Activated CD4-positive, alpha-beta T cell treated with anti-CD3 and anti-CD28 coated beads, Interleukin-2, Interleukin-6, amounts not matched to agents 100 ng/mL and 50 ng/mL, durations not matched to agents 16 hours and 8 hours (primary cell): ENCODE measurements at regions not wholly inside any gene's neighbourhood (a gene's known extent, or its start where the extent isn't known, plus 50 kb on each side); places are given as distances from the start of the nearest gene placed in this dataset.
"Not testable (repeated sequence)": the region's sequence is repeated elsewhere in the genome, so short reads cannot be mapped to it uniquely, and the experiment has no call there.

Source experiments
- DNase-seq: peaks from one replicate; pipeline ENCODE4 v3.0.0-alpha.2; 2020

DNA sequence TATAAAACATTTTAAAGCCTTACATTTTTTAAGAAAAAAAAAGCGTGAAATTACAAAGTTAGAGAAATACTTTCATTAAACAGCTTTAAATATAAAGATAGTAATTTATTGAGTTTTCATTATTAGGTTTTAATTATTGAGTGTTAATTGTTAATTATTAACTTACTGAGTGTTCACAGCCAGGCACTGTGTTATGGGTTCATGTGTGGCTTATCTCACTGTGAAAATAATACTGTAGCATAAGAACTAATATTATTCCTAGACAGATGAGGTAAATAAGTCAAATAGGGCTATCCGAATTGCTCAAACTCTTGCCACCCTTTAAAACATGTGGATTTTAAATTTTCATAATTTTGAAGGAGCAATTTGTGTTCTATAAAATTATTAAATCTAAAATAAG, 956.1 kb upstream of the PCDH20 start:
- no peak for DNase-seq

DNA sequence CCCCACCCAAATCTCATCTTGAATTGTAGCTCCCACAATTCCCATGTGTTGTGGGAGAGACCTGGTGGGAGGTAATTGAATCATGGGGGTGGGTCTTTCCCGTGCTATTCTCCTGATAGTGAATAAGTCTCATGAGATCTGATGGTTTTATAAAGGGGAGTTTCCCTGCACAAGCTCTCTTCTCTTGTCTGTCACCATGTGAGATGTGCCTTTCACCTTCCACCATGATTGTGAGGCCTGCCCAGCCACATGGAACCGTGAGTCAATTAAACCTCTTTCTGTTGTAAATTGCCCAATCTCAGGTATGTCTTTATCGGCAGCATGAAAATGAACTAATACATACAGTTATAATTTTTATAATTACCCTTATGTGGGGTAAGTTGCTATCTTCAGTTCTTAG, 952.3 kb upstream of the PCDH20 start:
- DNase-seq, result not testable (repeated sequence)

DNA sequence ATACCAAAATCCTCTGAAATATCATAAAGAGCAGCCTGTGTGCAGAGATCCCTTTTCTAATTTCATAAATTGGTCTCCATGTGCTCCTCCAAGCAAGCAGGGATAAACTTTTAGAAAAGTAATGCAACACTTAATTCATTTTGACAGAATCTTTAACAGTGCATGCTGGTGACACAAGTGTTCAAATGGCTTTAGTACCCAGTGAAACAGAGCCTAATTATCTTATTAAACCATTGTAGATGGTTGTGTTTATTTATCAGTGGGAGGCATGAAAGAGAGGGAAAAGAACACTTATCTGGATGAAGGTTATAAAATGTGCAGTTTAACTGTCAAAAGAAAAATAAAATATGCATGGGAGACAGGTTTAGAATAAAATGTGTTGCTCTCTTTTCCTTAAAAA, 945.0 kb upstream of the PCDH20 start:
- no peak for DNase-seq

DNA sequence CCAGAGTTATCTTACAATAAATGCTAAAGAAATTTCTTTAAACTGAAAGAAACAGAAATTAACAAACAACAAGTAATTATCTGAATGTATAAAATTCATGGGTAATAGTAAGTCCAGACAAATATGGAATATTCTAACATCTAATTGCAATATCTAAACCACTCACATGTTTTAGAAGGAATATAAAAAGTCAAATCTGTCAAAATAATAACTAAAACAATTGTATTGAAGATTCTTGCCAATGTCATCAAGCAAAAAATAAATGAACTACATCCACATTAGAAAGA, 942.9 kb upstream of the PCDH20 start:
- no peak for DNase-seq

DNA sequence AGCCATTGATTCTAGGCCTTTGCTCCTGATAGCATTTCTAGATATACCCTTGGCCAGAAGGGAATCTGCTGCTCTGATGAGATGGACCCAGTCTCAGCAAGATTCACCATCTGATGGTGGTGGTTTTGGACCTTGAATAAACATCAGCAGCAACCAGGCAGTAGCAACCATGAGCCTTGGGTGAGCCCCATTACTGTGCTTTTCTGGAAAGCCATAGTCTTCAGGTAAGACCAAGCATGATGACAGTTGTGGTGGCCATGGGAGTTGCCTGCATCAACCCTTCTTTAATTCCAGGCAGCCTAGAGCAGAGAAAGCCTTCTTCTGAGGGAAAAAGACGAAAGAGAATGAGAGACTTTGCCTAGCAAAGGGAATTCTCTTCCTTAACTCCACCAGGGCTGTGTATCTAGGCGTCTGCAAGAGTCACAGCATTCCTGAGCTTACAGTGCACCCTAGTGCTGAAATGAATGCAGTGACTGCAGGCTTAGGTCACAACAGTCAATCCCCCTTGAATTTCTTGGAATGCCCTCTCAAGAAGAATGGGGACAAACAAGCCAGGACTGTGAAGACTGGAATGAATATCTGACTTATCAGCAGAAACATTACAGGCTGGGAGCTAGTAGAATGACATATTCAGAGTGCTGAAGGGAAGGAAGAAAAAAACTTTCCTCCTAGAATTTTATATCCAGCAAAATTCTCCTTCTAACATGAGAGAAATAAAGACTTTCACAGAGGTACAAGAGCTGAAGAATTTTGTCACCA, 942.4 kb upstream of the PCDH20 start:
- DNase-seq, result no peak

DNA sequence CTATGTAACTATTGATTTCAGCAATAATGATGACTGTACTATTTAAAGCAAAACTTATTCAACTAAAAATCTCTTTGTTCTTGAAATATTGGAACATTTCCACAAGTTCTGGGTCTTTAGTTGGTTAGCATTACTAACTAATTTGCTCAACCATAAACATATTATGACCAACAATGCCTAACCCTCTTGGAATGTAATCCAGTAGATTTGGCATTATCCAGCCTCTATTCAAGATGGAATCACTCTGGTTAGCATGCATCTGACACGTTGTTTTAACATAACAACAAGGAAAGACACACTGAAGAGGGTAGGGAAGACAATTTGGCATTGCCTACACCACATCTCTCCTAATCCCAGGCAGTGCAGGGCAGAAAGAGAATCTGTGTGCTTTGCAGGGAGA, 941.3 kb upstream of the PCDH20 start:
- DNase-seq, result no peak

DNA sequence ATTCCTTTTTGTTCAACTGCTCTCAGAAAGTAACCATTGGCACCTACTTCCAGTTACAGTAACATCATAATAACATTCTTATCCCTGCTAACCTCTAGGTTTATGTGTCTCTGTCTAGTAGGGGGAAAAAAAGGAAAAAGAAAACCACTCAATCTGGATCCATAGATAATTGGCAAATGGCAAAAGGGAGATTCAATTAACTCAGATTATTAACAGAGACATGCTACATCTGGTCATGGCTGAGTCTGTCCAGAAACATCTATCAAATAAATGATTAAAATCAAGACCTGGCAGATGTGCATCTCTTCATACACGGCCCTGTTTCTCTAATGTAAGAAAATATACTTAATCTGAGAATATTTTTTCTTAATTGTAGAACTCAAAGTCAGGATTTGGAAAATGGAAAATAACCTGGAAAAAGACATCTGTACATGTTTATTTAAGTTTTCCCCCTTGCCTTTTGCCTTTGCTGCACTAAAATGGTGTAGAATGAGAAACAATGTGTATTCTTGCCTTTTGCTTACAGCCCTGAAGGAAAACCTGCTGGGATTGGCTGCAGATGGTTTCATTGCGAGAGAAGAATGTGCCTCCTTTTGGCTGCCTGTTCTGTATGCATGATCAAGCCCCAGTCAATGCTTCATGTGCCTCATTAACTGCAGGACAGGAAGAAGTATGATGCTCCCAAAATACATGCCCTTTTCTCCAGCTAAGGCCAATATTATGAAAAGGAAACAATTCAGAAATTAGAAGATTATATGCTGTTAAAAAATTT, 921.6 kb upstream of the PCDH20 start:
- no peak for DNase-seq

DNA sequence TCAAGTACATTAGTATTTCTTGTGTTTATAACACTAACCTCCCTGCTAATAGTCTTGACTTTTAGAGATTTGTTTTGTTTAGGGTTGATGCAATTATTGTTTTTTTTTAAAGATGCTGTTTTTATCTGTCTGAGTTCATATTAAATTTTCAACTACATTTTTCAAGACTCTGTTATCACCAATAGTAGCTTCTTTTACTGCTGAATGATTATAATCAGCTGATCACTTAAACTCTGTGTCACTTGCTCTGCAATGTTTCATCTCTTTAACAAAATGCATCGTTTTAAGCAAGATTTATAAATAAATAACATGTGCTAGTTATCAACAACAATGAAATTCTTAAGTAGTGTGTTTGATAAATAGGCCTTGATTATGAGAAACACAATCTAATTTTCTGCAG, 920.9 kb upstream of the PCDH20 start:
- DNase-seq, result no peak

DNA sequence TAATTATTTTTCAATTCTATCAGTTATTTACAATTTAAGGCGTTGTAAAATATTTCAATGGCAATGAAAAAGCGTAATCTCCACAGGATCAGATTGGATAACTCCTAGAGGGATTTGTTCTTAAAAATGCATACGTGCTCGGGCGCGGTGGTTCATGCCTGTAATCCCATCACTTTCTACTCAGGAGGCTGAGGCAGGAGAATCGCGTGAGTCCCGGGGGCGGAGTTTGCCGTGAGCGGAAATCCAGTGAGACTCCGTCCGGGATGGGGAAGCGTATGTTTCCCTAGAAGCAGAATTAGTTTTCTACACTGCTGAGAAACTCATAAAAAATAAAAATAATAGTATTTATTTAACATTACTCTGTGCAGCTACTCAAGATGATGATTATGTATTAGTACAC, 917.8 kb upstream of the PCDH20 start:
- no peak for DNase-seq

DNA sequence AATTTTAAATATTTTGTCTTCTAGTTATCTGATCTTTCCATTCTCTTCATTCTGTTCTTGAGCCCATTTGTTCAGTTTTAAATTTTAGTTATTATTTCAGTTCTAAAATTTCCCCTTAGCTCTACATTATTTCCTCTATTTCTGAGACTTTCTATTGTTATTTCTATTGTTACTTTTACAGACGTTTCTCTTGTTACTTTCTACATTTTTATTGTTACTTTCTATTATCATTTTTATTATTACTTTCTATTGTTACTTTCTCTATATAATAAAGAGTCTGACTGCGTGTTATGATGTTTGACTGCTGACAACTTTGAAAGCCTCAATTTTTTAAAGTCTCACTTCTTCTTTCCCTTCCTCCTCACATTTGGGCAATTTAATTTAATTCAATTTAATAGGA, 915.7 kb upstream of the PCDH20 start:
- DNase-seq, result no peak

DNA sequence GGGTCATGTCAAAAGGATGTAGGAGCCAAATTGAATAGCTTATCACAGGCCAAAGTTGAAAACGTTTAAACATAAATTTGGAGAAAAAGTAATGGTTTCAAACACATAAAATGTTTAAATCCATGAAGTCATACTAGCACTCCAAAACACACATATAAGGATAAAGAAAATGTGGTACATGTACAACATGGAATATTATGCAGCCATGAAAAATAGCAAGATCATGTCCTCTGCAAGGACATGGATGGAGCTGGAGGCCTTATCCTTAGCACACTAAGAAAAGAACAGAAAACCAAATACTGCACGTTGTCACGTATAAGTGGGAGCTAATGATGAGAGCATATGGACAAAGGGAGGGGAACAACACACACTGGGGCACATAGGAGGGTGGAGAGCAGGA, 911.7 kb upstream of the PCDH20 start:
- no peak for DNase-seq

DNA sequence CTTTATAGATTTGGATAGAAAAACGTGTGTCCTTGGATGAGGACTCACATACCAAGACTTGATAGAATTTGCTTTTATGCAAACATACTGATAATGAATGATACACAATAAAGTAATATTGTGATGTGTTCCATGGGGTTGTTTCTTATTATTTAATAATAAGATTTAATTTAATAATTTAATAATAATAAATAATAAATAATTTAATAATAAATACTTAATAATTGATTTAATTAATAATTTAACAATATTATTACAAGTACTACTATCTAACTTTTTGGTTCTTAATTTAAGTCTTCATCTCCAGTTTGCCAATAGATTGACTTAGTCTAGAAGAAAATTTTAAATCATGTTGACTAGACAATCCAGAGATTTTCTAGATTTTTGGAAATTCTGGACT, 909.2 kb upstream of the PCDH20 start:
- DNase-seq, result no peak

DNA sequence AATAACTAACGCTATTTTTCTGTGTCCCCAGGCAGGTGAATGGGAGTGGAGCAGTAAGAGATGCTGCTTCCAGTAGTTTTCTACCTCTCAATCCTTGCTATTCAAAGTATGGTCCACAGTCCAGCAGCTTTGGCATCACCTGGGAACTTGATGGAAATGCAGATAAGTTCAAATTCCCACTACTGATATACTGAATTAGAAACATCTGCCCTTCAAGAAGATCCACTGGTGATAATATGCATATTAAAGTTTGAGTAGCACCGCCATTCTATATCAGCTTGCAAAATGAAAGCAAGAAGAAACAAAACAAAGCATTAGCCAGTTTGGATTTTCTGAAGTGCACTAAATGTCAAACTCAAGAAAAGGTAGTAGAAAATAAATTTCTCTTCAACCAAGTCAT, 906.2 kb upstream of the PCDH20 start:
- DNase-seq, result no peak

DNA sequence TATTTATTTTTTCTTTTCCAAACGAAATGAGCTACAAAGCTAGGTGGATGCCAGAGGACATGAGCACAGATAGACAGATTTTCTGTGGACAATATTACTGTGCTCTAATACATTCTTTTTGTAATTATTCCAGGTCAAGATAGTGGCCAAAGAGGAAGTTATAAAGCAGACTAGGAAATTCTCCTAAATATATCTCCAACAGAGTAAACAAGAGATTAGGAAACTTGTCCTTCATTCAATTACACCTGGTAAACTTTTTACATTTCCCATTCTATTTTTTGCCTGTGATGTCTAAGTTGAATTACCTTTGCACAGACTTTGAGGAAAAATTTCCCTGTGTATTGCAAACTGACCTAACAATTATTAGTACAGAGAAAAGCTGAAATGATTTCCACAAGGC, 905.5 kb upstream of the PCDH20 start:
- no peak for DNase-seq

DNA sequence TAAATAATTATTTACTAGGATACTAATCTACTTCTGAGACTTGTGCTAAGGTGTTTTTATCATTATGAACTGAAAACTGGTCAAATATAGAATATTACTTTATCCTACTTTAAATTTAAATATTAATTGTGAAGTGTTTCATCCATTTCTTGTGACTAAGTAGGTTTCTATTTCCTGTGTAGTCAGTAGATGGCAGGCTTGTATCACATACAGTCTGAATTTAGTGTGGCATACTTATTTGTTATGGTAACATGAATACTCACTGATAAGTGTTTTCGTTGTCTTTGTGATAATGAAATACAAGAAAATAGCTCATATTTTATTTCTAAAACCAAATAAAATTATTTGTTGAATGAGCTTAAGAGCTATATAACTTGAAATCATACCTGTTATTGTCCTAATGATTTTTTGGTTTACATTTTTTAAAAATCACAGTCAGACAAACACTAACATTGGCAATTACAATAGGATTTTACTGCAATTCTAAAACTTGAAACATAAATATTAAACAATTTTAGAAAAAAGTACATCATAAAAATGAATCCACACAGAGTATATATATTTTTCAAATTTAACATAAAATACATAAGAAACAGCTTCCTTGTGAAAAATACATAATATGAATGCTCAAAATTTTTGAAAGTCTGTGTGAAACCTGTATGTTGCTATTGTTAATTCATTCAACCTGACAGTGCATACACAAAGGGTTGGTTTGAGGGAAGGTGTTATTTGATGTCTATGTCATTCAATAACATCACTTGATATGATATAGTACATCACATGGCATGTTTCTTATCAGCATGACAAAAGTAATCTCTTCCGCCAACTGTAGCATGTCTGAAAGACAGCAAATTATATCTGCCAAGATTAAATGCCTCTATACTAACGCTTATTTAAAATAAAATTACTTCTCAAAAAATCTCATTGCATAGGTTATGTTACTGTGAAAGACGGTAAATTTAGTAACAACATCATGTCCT, 904.8 kb upstream of the PCDH20 start:
- peak; percentile 13 for DNase-seq

DNA sequence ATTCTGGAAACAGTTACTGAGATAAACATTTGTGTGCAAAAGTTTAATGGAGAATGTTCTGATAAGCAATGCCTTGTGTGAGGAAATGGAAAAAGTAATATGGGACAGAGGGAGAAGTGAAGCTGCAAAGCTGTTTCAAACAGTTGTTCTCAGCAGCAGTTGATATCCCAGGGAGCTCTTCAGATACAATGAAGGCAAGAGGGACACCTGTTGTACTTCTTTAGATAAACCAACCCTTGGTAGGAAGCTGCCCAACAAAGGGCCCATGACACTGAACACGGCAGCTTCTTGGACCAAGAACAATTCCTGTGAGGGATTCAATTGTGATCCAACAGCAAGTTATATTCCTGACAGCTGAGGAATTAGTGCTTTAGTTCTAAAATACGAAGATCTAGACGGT, 894.3 kb upstream of the PCDH20 start:
- DNase-seq, result no peak

DNA sequence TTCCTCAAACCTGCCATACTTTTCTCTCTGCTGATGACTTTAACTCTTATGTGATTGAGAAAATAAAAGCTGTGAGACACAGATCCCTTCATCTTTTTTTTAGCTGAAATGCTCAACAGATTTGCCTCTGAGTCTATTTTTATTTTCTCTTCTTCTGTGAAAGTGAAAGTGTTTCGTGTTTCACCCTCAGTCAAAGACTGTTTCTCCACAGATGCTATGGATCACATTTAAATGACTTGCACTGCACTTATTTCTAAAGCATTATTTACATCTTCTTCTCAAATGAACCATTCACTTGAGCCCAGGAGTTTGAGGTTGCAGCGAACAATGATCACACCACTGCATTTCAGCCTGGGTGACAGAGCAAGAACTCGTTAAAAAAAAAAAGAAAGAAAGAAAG, 890.1 kb upstream of the PCDH20 start:
- DNase-seq, result no peak

DNA sequence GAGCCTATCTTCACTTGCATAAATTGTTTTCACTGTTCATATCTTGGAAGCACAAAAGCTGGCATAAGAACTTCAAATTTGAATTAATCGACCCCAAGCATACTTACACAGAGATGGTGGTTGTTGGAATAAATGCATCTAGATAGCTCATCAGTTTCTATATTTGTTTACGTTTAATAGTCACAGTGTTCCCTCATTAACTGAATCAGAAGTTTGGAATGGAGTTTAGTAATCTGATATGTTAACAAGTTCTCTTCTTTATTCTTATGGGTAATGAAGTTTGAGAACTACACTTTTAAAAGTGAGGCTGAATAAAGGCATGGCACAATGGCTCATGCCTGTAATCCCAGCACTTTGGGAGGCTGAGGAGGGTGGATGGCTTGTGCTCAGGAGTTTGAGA, 886.7 kb upstream of the PCDH20 start:
- DNase-seq, result no peak

DNA sequence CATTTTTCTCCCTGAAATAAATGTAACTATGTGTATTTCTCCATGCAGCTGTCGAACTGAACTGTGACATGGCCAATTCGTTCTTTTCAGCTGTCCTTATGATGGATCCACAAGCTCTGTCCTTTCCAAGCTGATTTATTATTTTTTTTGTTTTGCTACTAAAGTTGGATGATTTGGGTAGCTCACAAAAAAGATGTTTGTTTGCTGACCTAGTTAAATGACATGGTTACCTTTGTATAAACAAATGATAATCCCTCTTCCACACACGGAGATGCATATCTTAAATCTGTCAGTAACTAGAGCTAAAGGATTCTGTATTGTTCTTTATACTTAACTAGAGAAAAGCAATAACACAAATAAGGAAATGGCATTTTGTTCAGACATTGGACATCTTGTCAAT, 884.3 kb upstream of the PCDH20 start:
- DNase-seq, result no peak

DNA sequence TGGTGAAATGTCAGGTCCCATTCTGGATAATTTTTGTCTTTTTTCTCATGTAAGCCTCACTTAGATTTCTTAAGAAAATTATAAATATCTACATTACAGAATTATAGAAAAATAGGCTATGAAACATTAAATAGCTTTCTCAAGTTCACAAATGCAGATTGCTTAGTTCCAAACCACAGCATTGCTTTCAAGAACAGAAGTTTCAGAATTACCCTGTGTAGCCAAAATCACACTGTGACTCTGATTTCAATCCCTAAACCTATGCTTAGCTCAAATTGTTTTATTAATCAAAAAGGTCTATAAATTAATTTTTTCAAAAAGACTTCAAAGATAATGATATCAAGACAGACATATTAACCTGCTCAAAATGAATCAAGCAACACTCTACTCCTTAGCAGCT, 881.2 kb upstream of the PCDH20 start:
- DNase-seq, result no peak

DNA sequence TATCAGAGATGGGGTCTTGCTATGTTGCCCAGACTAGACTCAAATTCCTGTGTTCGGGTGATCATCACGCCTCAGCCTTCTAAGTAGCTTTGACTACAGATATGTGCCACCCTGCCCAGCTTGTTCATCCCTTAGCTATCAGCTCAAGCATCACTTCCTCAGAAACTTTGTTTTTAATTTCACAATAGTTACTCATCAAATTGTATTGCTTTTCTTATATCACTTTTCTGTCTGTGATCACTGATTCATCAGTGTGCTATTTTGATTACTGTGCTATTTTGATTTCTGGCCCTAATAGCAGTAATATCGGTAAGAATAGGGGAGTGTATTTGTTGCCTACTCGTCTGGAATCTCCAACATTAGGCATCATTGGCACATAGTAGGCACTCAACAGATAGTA, 878.6 kb upstream of the PCDH20 start:
- DNase-seq, result no peak

DNA sequence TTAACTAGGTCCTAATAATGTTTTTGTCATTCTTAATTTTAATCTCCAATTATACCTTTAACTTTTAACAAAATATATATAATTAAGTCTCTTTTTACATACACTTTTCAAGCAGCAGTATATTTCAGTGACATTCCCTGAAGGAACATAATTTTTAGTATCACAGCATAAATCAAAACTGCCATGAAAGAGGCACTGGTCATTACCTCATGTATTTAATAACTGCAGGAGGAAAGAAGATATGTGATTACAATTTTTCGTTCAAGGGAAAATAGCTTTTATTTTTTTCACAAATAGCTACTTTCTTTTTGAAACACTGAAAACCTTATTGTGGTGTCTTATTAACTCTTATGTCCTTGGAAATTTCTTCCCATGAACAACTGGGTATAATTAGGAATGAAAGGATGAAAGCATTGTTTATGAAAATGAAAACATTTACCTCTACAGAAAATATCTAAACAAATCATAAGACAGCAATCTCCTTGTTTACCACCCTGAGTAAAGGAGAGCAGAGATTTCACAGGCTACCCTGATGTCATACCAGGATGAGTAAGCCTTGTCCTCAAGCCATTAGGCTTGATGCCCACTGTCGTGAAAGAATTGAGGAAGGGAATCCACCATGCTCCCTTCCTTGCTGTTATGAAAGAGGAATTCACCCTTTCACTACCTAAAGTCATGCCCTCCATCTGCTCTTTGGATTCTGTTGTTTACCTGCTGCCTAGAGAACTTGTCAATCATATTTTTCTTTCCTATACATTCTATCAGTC, 877.2 kb upstream of the PCDH20 start:
- no peak for DNase-seq

DNA sequence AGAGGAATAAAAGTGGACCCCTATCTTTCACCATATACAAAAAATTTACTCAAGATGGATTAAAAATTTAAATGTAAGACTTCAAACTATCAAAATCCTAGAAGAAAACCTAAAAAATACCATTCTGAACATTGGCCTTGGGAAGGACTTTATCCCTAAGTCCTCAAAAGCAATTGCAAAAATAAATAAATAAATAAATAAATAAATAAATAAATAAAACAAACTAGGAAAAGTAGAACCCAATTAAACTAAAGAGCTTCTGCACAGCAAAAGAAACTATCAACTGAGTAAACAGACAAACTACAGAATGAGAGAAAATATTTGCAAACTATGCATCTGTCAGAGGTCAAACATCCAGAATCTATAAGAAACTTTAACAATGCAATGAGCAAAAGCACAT, 874.9 kb upstream of the PCDH20 start:
- no peak for DNase-seq
